ENCODE measurements at regions not wholly inside any gene's neighbourhood (a gene's known extent, or its start where the extent isn't known, plus 50 kb on each side); places are given as distances from the start of the nearest gene placed in this dataset.

DNA sequence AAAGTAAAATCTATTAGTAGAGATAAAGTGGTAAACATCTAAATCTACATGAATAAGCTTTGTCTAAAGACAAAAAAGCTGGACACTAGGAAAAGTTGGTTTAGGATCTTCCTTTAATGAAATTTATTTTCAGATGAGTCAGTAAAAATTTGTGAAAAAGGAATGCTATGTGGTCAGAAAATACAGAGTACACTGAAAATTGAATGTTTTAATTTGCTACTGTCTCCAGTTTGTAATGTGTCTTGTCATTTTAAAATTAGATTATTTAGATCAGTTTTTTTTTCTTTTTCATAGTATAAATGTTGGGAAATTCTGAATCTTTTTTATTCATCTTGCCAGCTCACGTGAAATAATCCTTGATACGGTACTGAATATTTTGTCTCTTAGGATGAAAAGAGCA lies 56.9 kb downstream of the SLITRK6 start:
- no peak for DNase-seq (ENCODE audit: low read depth in 4 of 4, low spot score in 1 of 4)

DNA sequence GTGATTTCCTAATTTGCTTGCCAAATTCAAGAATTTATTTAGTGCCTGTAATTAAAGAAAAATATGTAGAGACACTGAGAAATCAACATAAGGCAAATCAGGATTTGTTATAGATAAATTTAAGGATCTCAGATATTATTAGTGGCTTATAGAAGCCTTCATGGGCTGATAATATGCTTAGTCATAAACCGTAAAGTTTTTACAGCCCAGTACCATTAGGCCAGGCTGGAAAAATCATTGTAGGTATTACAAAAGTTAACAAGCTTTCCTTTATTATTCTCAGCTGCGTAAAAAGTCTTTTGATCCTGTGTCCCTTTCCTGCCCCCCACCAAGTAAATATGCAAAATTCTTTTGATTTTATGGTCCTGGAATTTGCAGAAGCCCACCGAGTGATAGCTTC lies 58.2 kb downstream of the SLITRK6 start:
- no peak for DNase-seq (ENCODE audit: low read depth in 4 of 4, low spot score in 1 of 4)

GRCh38 chr13:85738696-85739320 lies 60.4 kb downstream of the SLITRK6 start:
- no peak for DNase-seq (ENCODE audit: low read depth in 4 of 4, low spot score in 1 of 4)

DNA sequence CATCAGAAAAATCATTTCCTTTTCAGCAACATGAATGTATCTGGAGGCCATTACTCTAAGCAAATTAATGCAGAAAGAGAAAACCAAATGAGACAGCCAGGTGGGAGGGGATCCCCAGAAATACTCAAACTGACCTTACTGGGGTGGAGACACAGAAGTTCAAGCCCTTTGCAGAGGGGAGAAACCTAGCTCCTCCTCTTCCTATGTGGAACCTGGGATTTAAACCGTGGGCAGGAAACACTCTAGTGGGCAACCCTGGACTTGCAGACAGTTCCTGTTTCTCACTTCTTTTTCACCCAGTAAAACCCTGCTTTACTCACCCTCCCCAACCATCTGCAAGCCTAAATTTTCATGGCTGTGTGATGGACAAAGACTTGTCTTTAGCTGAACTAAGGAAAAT lies 61.3 kb downstream of the SLITRK6 start:
- no peak for DNase-seq (ENCODE audit: low read depth in 4 of 4, low spot score in 1 of 4)

GRCh38 chr13:85729296-85729695 lies 69.9 kb downstream of the SLITRK6 start:
- no peak for DNase-seq (ENCODE audit: low read depth in 4 of 4, low spot score in 1 of 4)

GRCh38 chr13:85728811-85729210 lies 70.4 kb downstream of the SLITRK6 start:
- no peak for DNase-seq (ENCODE audit: low read depth in 4 of 4, low spot score in 1 of 4)

DNA sequence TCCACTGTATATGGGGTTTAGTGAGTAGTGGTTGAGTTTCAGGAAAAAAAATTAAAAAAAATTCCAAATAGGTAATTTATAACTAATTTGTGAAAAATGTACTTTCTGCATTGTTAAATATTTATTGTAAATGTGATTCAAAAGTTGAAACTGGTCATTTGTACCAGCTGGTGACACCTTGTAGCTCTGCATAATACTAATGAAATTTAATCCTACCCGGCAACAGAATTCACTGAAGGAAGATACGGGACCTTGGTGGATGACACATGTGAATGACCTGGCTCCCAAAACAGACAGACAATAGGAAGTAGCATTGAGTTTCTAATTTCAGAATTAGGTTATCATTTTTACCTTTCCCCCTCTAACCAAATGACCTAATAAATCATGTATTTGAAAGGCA lies 73.8 kb downstream of the SLITRK6 start:
- no peak for DNase-seq (ENCODE audit: low read depth in 4 of 4, low spot score in 1 of 4)

- DNase-seq (ENCODE audit: low read depth in 4 of 4, low spot score in 1 of 4), result no peak
Observed at GRCh38 chr13:85724546-85725432, 74.4 kb downstream of the SLITRK6 start.

- DNase-seq (ENCODE audit: low read depth in 4 of 4, low spot score in 1 of 4), result no peak
Observed at GRCh38 chr13:85719749-85720148, 79.5 kb downstream of the SLITRK6 start.

GRCh38 chr13:85717921-85718320 lies 81.3 kb downstream of the SLITRK6 start:
- no peak for DNase-seq (ENCODE audit: low read depth in 4 of 4, low spot score in 1 of 4)

DNA sequence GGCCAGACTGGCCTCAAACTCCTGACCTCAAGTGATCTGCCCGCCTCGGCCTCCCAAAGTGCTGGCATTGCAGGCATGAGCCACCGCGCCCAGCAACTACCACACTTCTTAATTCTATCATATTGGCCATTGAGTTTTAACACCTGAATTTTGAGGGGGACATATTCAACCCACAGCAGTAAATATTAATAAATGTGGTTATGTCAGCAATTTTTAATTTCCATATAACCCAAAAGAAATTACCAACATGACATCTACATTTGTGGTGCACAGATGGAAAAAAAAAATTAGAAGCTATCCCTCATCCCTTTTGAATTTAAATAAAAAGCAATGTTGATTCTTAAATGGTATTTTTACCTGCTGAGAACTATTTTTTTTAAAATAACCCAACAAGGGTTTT lies 88.7 kb downstream of the SLITRK6 start:
- DNase-seq (ENCODE audit: low read depth in 4 of 4, low spot score in 1 of 4), result no peak

- no peak for DNase-seq (ENCODE audit: low read depth in 4 of 4, low spot score in 1 of 4)
Observed at GRCh38 chr13:85709721-85710120, 89.5 kb downstream of the SLITRK6 start.

GRCh38 chr13:85709072-85709471 lies 90.1 kb downstream of the SLITRK6 start:
- no peak for DNase-seq (ENCODE audit: low read depth in 4 of 4, low spot score in 1 of 4)

GRCh38 chr13:85700906-85701305 lies 98.3 kb downstream of the SLITRK6 start:
- DNase-seq (ENCODE audit: low read depth in 4 of 4, low spot score in 1 of 4), result no peak

DNA sequence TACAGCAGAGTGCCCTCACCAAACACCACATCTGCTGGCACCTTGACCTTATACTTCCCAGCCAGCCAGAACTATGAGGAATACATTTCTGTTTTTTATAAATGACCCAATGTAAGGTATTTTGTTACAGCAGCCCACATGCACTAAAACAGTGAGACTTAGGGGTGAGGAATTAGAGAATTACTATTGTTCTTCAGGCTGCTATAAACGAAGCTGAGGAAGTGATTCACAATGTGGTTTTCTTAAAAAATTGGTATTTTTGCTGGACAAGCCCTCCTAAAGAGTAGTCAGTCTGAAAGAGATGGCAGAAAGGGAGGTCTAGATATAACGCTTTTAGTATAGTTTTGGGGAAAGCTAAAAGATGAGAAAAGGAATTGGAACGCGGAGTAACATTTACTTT lies 101.0 kb downstream of the SLITRK6 start:
- no peak for DNase-seq (ENCODE audit: low read depth in 4 of 4, low spot score in 1 of 4)

- no peak for DNase-seq (ENCODE audit: low read depth in 4 of 4, low spot score in 1 of 4)
Observed at GRCh38 chr13:85694992-85695391, 104.2 kb downstream of the SLITRK6 start.

GRCh38 chr13:85693889-85694511 lies 105.2 kb downstream of the SLITRK6 start:
- no peak for DNase-seq (ENCODE audit: low read depth in 4 of 4, low spot score in 1 of 4)

GRCh38 chr13:85690368-85690767 lies 108.9 kb downstream of the SLITRK6 start:
- no peak for DNase-seq (ENCODE audit: low read depth in 4 of 4, low spot score in 1 of 4)

GRCh38 chr13:85685436-85685835 lies 113.8 kb downstream of the SLITRK6 start:
- no peak for DNase-seq (ENCODE audit: low read depth in 4 of 4, low spot score in 1 of 4)

DNA sequence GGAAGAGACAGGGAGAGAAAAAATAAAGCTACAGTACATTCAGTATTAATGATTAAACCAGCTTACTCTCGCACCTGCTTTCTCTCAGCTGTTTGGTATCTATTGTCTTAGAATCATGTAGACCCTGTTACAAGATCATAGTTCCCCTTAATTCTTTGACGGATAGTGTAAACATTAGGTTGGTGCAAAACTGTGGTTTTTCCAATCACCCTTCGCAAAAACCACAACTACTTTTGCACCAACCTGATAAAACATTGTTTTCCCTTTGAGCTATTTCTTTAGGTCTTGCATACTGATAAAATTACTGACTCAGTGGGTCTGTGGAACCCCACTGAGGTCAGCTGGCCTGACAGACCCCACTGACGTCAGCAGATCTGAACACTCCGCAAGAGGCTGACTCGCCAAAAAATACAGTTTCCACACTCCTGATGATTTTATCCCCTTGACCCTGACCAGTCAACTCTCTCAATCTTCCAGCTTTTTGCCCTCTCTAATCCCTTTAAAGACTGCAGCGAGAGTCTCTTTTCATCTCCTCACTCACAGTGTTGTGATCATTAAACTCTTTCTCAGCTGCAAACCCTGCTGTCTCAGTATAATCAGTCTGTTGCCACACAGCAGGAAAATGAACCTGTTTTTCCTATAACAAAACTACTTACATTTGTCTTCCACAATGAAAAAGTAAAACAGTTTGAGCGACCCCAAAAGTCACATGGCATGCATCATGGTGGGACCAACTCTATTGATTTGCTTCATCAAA lies 123.9 kb downstream of the SLITRK6 start:
- DNase-seq (ENCODE audit: low read depth in 4 of 4, low spot score in 1 of 4), result no peak

- no peak for DNase-seq (ENCODE audit: low read depth in 4 of 4, low spot score in 1 of 4)
Observed at GRCh38 chr13:85671336-85671735, 127.9 kb downstream of the SLITRK6 start.

Data from stimulated activated CD4-positive, alpha-beta T cell treated with anti-CD3 and anti-CD28 coated beads, Interleukin-1b, Interleukin-23, amount 100 ng/mL, for 24 hours (primary cell).